ENCODE measurements at regions not wholly inside any gene's neighbourhood (a gene's known extent, or its start where the extent isn't known, plus 50 kb on each side); places are given as distances from the start of the nearest gene placed in this dataset.

GRCh38 chr22:47592791-47593190 is 830.3 kb downstream of the TBC1D22A start:
- no peaks in the 10 kb centered on the region for H3K9me3 ChIP-seq (ENCODE audit: control insufficient read depth in 1 of 2, insufficient read depth in 1 of 2, low read depth in 1 of 2, low read length in 2 of 2)
- no peaks in the 10 kb centered on the region for H3K36me3 ChIP-seq (ENCODE audit: control insufficient read depth in 1 of 2, insufficient read depth in 2 of 2, low read length in 2 of 2)
- no peak overlapping the region for H2AFZ ChIP-seq (ENCODE audit: low read depth, low read length, poor library complexity, severe bottlenecking)
- H3K4me2 ChIP-seq (ENCODE audit: low read length) = no peak overlapping the region
- no peak for DNase-seq (ENCODE audit: low read depth, low spot score)
- TF ChIP-seq ATF3 (IDR thresholded peaks at IDR 0.05) (no peak), ZNF274 (IDR thresholded peaks at IDR 0.05; ENCODE audit: low read depth, low read length) (no peak), YY1 (IDR thresholded peaks at IDR 0.05; ENCODE audit: extremely low read depth, insufficient replicate concordance, low read depth, low read length) (no peak), EZH2 (IDR thresholded peaks at IDR 0.05) (no peak), SIN3A (IDR thresholded peaks at IDR 0.05; ENCODE audit: low read depth) (no peak), FOSL1 (IDR thresholded peaks at IDR 0.05; ENCODE audit: low read depth) (no peak), CBX3 (IDR thresholded peaks at IDR 0.05; ENCODE audit: low read depth) (no peak), JUND (IDR thresholded peaks at IDR 0.05) (no peak), EZH2phosphoT487 (IDR thresholded peaks at IDR 0.05; ENCODE audit: borderline replicate concordance) (no peak), SP1 (IDR thresholded peaks at IDR 0.05; ENCODE audit: low read depth) (no peak), CTCF (IDR thresholded peaks at IDR 0.05 in 2 of 3, conservative IDR thresholded peaks at IDR 0.05 in 1 of 3; ENCODE audit: borderline replicate concordance in 1 of 3, insufficient read depth in 1 of 3, low read depth in 2 of 3, low read length in 2 of 3) (no peak), EGR1 (IDR thresholded peaks at IDR 0.05; ENCODE audit: low read depth) (no peak), CEBPB (IDR thresholded peaks at IDR 0.05; ENCODE audit: low read depth) (no peak), ELF1 (IDR thresholded peaks at IDR 0.05; ENCODE audit: borderline replicate concordance, low read depth) (no peak)
- TF ChIP-seq, protein P1, sequence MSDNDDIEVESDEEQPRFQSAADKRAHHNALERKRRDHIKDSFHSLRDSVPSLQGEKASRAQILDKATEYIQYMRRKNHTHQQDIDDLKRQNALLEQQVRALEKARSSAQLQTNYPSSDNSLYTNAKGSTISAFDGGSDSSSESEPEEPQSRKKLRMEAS (IDR thresholded peaks at IDR 0.05) = no peak
- TF ChIP-seq, protein P2, sequence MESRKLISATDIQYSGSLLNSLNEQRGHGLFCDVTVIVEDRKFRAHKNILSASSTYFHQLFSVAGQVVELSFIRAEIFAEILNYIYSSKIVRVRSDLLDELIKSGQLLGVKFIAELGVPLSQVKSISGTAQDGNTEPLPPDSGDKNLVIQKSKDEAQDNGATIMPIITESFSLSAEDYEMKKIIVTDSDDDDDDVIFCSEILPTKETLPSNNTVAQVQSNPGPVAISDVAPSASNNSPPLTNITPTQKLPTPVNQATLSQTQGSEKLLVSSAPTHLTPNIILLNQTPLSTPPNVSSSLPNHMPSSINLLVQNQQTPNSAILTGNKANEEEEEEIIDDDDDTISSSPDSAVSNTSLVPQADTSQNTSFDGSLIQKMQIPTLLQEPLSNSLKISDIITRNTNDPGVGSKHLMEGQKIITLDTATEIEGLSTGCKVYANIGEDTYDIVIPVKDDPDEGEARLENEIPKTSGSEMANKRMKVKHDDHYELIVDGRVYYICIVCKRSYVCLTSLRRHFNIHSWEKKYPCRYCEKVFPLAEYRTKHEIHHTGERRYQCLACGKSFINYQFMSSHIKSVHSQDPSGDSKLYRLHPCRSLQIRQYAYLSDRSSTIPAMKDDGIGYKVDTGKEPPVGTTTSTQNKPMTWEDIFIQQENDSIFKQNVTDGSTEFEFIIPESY (IDR thresholded peaks at IDR 0.05; ENCODE audit: extremely low read depth, insufficient replicate concordance, low read length) = no peak
- TF ChIP-seq, protein P3, sequence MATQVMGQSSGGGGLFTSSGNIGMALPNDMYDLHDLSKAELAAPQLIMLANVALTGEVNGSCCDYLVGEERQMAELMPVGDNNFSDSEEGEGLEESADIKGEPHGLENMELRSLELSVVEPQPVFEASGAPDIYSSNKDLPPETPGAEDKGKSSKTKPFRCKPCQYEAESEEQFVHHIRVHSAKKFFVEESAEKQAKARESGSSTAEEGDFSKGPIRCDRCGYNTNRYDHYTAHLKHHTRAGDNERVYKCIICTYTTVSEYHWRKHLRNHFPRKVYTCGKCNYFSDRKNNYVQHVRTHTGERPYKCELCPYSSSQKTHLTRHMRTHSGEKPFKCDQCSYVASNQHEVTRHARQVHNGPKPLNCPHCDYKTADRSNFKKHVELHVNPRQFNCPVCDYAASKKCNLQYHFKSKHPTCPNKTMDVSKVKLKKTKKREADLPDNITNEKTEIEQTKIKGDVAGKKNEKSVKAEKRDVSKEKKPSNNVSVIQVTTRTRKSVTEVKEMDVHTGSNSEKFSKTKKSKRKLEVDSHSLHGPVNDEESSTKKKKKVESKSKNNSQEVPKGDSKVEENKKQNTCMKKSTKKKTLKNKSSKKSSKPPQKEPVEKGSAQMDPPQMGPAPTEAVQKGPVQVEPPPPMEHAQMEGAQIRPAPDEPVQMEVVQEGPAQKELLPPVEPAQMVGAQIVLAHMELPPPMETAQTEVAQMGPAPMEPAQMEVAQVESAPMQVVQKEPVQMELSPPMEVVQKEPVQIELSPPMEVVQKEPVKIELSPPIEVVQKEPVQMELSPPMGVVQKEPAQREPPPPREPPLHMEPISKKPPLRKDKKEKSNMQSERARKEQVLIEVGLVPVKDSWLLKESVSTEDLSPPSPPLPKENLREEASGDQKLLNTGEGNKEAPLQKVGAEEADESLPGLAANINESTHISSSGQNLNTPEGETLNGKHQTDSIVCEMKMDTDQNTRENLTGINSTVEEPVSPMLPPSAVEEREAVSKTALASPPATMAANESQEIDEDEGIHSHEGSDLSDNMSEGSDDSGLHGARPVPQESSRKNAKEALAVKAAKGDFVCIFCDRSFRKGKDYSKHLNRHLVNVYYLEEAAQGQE (IDR thresholded peaks at IDR 0.05; ENCODE audit: low read depth) = no peak
- ChIA-PET CTCF (no interaction called here), POLR2A (no interaction called here), RAD21 (ENCODE audit: low non-redundant PET in 1 of 2, low total read pairs in 2 of 2, uncharacterized antibody in 2 of 2, unreplicated experiment in 2 of 2) (no interaction called here)
- no peaks in the 10 kb centered on the region for H4K20me1 ChIP-seq (ENCODE audit: insufficient read depth)
- no peak overlapping the region for H3K4me3 ChIP-seq (replicated peaks in 1 of 2; ENCODE audit: low read depth in 1 of 2, low read length in 2 of 2)
- no peaks in the 10 kb centered on the region for H3K4me1 ChIP-seq (ENCODE audit: control insufficient read depth in 1 of 2, insufficient read depth in 2 of 2, low read length in 2 of 2)
- intact Hi-C loops (cut with micrococcal nuclease) = no loop called here
- no peaks in the 10 kb centered on the region for H3K79me2 ChIP-seq (ENCODE audit: insufficient read depth, low read length)
- BruUV-seq (replicated peaks) = no TSS peak
- no peak overlapping the region for H3K27ac ChIP-seq (ENCODE audit: low read depth, low read length)
- no peaks in the 10 kb centered on the region for H3K27me3 ChIP-seq (ENCODE audit: insufficient read depth, low read length)
- ATAC-seq = no peak
- H3K9me2 ChIP-seq (ENCODE audit: insufficient read depth) = no peaks in the 10 kb centered on the region
- H3K9ac ChIP-seq (ENCODE audit: low read length) = no peak overlapping the region
